Retinal pigment epithelial cell (primary cell): ENCODE measurements at regions not wholly inside any gene's neighbourhood (a gene's known extent, or its start where the extent isn't known, plus 50 kb on each side); places are given as distances from the start of the nearest gene placed in this dataset.

Source experiments
- DNase-seq: peaks from one replicate; pipeline ENCODE4 v3.0.0-alpha.2; 2010; ENCODE audit warnings: low read depth
- H3K4me3 ChIP-seq: 2 replicates; pipeline ENCODE4 v1.5.1; 2011; ENCODE audit warnings: mild to moderate bottlenecking, low read length, control low read depth, moderate library complexity
- TF ChIP-seq, protein P1 (sequence below): conservative IDR thresholded peaks from 2 replicates; pipeline ENCODE4 v1.5.1; 2011; ENCODE audit warnings: low read depth, low read length, control low read depth, inconsistent platforms

DNA sequence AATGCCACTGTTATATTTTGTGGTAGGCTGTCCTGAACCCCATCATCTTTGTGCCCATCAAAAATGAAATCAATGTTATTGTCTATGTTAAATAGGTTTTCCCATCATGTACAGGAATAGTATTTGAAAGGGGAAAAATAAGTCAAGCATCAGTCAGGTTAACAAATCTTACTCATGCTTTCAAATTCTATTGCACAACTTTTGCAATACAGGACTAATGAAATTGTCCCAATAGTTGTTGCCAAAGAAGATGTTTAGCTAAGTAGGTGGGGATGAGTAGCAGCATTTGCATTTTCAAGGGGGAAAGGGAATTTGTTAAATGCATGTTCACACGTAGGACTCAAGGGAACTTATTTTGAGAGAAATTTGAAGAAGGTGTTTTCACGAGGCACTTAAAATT lies 962.1 kb downstream of the JRKL start:
- DNase-seq: no peak
- no peak overlapping the region for H3K4me3 ChIP-seq
- TF ChIP-seq, protein P1, sequence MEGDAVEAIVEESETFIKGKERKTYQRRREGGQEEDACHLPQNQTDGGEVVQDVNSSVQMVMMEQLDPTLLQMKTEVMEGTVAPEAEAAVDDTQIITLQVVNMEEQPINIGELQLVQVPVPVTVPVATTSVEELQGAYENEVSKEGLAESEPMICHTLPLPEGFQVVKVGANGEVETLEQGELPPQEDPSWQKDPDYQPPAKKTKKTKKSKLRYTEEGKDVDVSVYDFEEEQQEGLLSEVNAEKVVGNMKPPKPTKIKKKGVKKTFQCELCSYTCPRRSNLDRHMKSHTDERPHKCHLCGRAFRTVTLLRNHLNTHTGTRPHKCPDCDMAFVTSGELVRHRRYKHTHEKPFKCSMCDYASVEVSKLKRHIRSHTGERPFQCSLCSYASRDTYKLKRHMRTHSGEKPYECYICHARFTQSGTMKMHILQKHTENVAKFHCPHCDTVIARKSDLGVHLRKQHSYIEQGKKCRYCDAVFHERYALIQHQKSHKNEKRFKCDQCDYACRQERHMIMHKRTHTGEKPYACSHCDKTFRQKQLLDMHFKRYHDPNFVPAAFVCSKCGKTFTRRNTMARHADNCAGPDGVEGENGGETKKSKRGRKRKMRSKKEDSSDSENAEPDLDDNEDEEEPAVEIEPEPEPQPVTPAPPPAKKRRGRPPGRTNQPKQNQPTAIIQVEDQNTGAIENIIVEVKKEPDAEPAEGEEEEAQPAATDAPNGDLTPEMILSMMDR: no peak

DNA sequence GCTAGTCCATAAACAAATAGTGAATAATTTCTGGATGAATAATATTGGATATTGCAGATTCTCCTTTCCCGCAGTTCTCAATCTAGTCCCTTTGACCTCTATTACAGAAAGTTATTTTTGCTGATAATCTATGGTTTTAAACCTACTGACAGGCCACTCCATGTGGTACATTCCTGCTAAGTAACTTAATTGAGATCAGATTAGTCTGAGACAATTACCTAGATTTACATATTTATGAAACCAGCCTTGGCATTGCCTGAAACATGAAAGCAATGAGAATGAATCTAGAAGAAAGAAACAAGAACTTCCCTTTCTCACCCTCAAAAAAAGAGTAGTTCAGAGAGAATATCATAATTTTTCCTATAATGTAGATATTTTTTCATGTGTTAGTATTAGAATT lies 964.2 kb downstream of the JRKL start:
- no peak overlapping the region for H3K4me3 ChIP-seq
- TF ChIP-seq, protein P1: no peak
- DNase-seq: no peak

DNA sequence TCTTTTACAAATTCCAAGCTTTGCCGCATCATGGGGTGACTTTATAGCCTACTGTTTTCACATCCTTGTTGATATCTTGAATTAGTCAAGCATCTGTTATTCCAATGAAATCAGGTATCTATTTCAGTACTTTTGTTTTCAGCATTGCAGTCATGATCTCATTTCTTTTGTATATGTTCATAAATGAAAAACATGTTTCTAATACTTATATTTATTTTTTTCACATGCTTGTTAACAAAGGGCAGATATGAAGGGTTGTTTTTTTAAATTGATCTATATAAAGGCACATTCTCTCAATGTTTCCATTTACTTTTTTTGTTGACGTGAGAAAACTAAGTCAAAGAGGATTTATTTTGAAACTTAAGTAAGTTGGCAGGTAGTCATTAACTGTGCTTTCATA lies 964.8 kb downstream of the JRKL start:
- DNase-seq: peak; percentile 39
- H3K4me3 ChIP-seq: no peak overlapping the region
- TF ChIP-seq, protein P1: no peak

DNA sequence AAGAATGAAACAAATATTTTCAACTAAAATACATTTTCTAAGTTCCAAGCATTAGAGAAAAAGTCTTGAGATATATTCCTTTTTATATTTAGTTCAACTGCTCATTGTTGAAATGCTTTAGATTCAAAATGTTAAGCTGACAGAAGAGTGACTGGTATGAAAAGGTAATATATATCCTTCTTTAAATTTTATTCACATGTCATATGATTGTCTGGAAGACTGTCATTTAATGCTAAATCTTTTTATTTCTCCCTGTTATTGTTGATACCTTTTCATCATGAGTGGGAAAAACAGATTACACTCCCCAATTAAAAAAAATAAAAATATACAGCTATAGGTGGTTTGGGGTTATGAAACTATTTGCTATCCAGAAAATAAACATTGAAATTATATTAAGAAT lies 965.4 kb downstream of the JRKL start:
- TF ChIP-seq, protein P1: no peak
- no peak for DNase-seq
- no peak overlapping the region for H3K4me3 ChIP-seq

DNA sequence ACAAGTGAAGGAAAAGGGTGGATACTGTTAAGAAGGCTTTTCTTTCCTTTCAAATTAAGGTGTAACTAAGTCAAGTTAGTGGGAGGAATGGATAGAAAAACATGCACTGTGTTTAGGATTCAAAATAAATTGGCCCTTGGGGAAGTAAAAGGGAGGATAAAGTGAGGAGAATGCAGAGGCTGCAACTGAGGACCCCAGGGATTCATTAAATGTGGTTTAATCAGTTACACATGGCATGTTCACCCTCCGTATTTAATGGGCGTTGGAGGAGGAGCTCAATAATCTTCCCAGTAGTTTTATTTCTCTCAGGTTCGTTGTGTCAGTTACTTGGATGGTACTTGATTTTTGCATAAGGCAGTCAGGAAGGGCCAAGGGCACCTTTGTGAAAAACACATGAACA lies 966.3 kb downstream of the JRKL start:
- no peak overlapping the region for H3K4me3 ChIP-seq
- no peak for DNase-seq
- TF ChIP-seq, protein P1: no peak

DNA sequence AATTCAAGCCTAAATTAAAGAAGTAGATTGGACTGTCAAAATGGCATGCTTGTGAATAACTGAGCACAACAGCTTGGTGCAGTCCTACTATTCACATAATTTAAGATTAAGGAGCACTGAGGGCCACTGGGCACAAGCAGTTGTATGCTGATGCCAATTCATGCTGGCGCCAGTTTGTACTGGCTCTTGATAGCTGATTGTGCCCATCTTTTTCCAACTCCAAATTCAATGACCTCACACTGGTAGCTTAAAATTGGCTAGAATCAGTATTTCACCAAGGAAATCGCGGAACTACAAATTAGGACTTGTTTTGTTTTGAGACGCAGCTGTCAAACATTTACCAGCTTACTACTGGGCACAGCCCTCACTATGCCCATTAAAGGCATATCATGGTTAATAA lies 969.2 kb downstream of the JRKL start:
- TF ChIP-seq, protein P1: no peak
- no peak for DNase-seq

DNA sequence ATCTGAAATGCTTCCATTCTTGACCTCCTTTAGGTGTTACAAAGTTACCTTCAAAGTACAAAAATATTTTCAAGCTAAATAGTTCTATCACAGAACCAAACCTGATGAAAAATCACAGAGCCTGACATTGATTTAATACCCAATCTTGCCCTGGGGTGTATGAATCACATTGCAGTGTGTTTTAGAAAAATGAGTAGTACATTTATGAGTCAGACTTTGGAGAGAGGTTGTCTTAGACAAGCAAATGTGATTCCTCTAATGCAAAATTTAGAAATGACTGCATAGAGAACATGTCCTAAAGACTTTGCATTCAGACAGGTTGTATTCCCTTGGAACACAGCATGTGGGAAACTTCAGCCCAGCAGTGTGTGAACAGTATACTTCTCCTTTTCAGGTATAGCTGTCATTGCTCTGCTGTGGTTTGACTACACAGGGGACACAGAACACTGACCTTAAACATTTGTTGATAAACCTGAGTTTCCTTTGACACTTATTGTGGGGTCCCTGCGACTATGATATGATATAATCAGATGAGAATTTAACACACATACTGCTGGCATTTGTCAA lies 972.1 kb downstream of the JRKL start:
- H3K4me3 ChIP-seq: no peak overlapping the region
- no peak for DNase-seq
- TF ChIP-seq, protein P1: no peak

More for the DNA sequence above, 969.2 kb downstream of the JRKL start:
- H3K4me3 ChIP-seq: no peak overlapping the region
